OCI-LY1 (cell line): ENCODE measurements at regions not wholly inside any gene's neighbourhood (a gene's known extent, or its start where the extent isn't known, plus 50 kb on each side); places are given as distances from the start of the nearest gene placed in this dataset.

Experiments used
- H2AFZ ChIP-seq: fragments of 200-600 bp; sonication (generic), shearing (Covaris generic); 2 replicates; pipeline ENCODE4 v1.6.0; 2014; ENCODE audit warnings: antibody characterized with exemption, mild to moderate bottlenecking, low read length
- H3F3A ChIP-seq: fragments of 200-600 bp; sonication (generic), shearing (Covaris generic); 2 replicates; pipeline ENCODE4 v1.6.0; 2014; ENCODE audit warnings: mild to moderate bottlenecking, antibody characterized with exemption, low read length, moderate library complexity; ENCODE audit not compliant: insufficient read depth
- H3K27ac ChIP-seq: fragments of 200-600 bp; sonication (generic); 2 replicates; pipeline ENCODE4 v1.5.1; 2014; ENCODE audit warnings: low read length, mixed run types, mild to moderate bottlenecking, low read depth; ENCODE audit not compliant: poor library complexity, severe bottlenecking
- H3K27me3 ChIP-seq: fragments of 200-600 bp; sonication (generic); 2 replicates; pipeline ENCODE4 v1.6.0; 2014; ENCODE audit warnings: antibody characterized with exemption, mild to moderate bottlenecking, low read length, moderate library complexity; ENCODE audit not compliant: insufficient read depth
- H3K36me3 ChIP-seq: fragments of 200-600 bp; sonication (generic); 2 replicates; pipeline ENCODE4 v1.6.1; 2014; ENCODE audit warnings: mild to moderate bottlenecking, antibody characterized with exemption, low read length, moderate library complexity, mixed read lengths; ENCODE audit not compliant: insufficient read depth
- H3K4me1 ChIP-seq: fragments of 200-600 bp; sonication (generic); 2 replicates; pipeline ENCODE4 v1.5.1; 2014; ENCODE audit warnings: mild to moderate bottlenecking, low read length, moderate library complexity; ENCODE audit not compliant: insufficient read depth, severe bottlenecking
- H3K4me2 ChIP-seq: fragments of 200-600 bp; sonication (generic), shearing (Covaris generic); 2 replicates; pipeline ENCODE4 v1.6.1; 2014; ENCODE audit warnings: low read length
- H3K4me3 ChIP-seq: fragments of 200-600 bp; sonication (generic); 2 replicates; pipeline ENCODE4 v1.5.1; 2014; ENCODE audit warnings: low read length, low read depth, mild to moderate bottlenecking, mixed read lengths; ENCODE audit not compliant: poor library complexity, severe bottlenecking
- H3K79me2 ChIP-seq: fragments of 200-600 bp; shearing (Covaris generic); 2 replicates; pipeline ENCODE4 v1.6.1; 2016; ENCODE audit warnings: mixed run types, low read length, mixed read lengths; ENCODE audit not compliant: insufficient read depth
- H3K9ac ChIP-seq: fragments of 200-600 bp; sonication (generic), shearing (Covaris generic); 2 replicates; pipeline ENCODE4 v1.6.1; 2014; ENCODE audit warnings: mild to moderate bottlenecking, low read length, mixed read lengths
- H3K9me2 ChIP-seq: fragments of 200-600 bp; sonication (generic), shearing (Covaris generic); 2 replicates; pipeline ENCODE4 v1.6.1; 2014; ENCODE audit warnings: low read depth, mild to moderate bottlenecking, low read length, mixed read lengths
- H3K9me3 ChIP-seq: fragments of 200-600 bp; shearing (Covaris generic); 2 replicates; pipeline ENCODE4 v1.6.1; 2014; ENCODE audit warnings: low read length, mixed read lengths
- H4K20me1 ChIP-seq: fragments of 200-600 bp; sonication (generic), shearing (Covaris generic); 2 replicates; pipeline ENCODE4 v1.6.0; 2016; ENCODE audit warnings: mild to moderate bottlenecking, low read length; ENCODE audit not compliant: insufficient read depth
- CTCF ChIP-seq: fragments of 200-600 bp; sonication (generic), shearing (Covaris generic); IDR thresholded peaks from 2 replicates; pipeline ENCODE4 v1.5.1; 2017; ENCODE audit warnings: mild to moderate bottlenecking, antibody characterized with exemption, low read length, moderate library complexity, mixed read lengths
- EZH2 ChIP-seq: fragments of 200-600 bp; sonication (generic), shearing (Covaris generic); IDR thresholded peaks from 2 replicates; pipeline ENCODE4 v1.8.0; 2017; ENCODE audit warnings: borderline replicate concordance, mixed run types, mild to moderate bottlenecking, antibody characterized with exemption, low read length, moderate library complexity, mixed read lengths

DNA sequence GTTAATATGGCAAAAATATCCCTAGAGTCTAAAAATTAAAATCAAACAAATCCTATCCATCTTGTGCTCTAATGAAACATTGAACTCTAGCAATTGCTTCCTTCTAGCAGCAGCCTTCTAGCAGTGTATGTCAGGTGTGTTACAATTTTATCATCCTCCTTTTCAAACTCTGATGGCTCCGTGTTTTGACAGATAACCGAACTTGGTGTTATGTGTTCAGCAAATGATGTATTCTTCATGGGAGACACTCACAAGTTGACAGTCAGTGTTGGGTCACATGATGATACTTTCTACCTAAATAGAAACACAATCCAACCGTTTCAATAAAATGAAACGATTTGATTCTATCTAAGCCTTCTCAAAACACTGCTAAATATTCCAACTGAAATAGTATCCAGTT is 525.3 kb upstream of the NOVA1 start:
- no peaks in the 10 kb centered on the region for H3F3A ChIP-seq
- no peak overlapping the region for H3K27ac ChIP-seq
- H4K20me1 ChIP-seq = no peaks in the 10 kb centered on the region
- TF ChIP-seq EZH2 (no peak), CTCF (no peak)
- H3K4me3 ChIP-seq = no peak overlapping the region
- no peak overlapping the region for H3K4me2 ChIP-seq
- no peaks in the 10 kb centered on the region for H3K4me1 ChIP-seq
- no peaks in the 10 kb centered on the region for H3K9me3 ChIP-seq
- no peak overlapping the region for H2AFZ ChIP-seq
- no peaks in the 10 kb centered on the region for H3K36me3 ChIP-seq
- H3K79me2 ChIP-seq = no peaks in the 10 kb centered on the region
- no peaks in the 10 kb centered on the region for H3K27me3 ChIP-seq
- no peak overlapping the region for H3K9ac ChIP-seq
- H3K9me2 ChIP-seq = no peaks in the 10 kb centered on the region

DNA sequence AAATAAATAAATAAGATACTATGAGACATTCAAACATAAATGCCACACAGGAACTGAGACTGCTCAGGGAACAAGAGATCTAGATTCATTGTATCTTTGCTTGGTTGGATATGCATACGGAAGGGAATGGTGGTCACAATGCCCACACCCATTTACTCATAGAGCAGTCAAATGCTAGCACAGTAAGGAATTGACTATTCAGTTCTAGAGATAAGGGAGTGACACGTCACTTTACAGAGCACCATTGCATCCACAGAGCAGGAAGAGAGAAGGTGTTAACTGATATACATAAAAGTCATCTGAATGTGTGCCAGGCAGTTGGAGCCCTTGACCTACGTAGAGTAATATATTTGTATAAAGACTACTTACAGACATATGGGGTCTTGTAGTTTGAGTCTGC is 530.0 kb upstream of the NOVA1 start:
- Histone ChIP-seq H3K36me3 (no peaks in the 10 kb centered on the region), H3K9ac (no peak overlapping the region), H3F3A (no peaks in the 10 kb centered on the region)

GRCh38 chr14:27134200-27134599 is 536.4 kb upstream of the NOVA1 start:
- H3K79me2 ChIP-seq = no peaks in the 10 kb centered on the region
- H3K9me3 ChIP-seq = no peaks in the 10 kb centered on the region
- no peaks in the 10 kb centered on the region for H3K36me3 ChIP-seq
- H2AFZ ChIP-seq = no peak overlapping the region
- no peaks in the 10 kb centered on the region for H4K20me1 ChIP-seq
- no peak overlapping the region for H3K27ac ChIP-seq
- H3K9ac ChIP-seq = no peak overlapping the region
- no peaks in the 10 kb centered on the region for H3K27me3 ChIP-seq
- no peaks in the 10 kb centered on the region for H3K9me2 ChIP-seq
- no peak for TF ChIP-seq EZH2
- no peak for TF ChIP-seq CTCF
- H3F3A ChIP-seq = no peaks in the 10 kb centered on the region
- H3K4me3 ChIP-seq = no peak overlapping the region
- H3K4me2 ChIP-seq = no peak overlapping the region
- no peaks in the 10 kb centered on the region for H3K4me1 ChIP-seq

More for the DNA sequence above, 530.0 kb upstream of the NOVA1 start:
- no peaks in the 10 kb centered on the region for H3K27me3 ChIP-seq
- H3K79me2 ChIP-seq = no peaks in the 10 kb centered on the region
- H3K4me3 ChIP-seq = no peak overlapping the region
- no peaks in the 10 kb centered on the region for H4K20me1 ChIP-seq
- no peak overlapping the region for H3K4me2 ChIP-seq
- no peaks in the 10 kb centered on the region for H3K9me2 ChIP-seq
- no peaks in the 10 kb centered on the region for H3K9me3 ChIP-seq
- H3K27ac ChIP-seq = no peak overlapping the region
- no peak overlapping the region for H2AFZ ChIP-seq
- no peaks in the 10 kb centered on the region for H3K4me1 ChIP-seq
- TF ChIP-seq EZH2 (no peak), CTCF (no peak)
